COR-L47 (cell line): ENCODE measurements at regions not wholly inside any gene's neighbourhood (a gene's known extent, or its start where the extent isn't known, plus 50 kb on each side); places are given as distances from the start of the nearest gene placed in this dataset.
"Not testable (repeated sequence)": the region's sequence is repeated elsewhere in the genome, so short reads cannot be mapped to it uniquely, and the experiment has no call there.

Source experiments
- DNase-seq: peaks from one replicate; lab custom pipeline; 2025; lab: John Stamatoyannopoulos, UW

DNA sequence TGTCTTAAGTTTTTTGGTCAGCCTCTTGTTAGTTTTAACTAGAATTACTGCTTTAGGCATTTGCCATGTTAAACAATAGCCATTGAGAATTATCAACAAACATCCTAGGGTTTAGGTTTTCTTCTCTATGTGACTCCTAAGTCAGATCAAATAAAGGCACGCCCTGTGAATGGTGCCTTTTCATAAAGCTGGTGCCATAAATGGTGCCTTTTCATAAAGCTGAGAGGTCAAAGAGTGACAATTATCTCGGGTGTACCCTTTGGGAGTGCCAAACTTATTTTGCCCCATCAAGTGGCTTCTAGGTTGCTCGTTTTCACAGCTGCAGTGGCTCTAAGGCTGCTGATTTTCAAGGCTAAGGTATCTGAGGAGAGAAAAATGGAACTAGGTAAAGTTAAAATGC, 391.6 kb downstream of the DMRTA1 start:
- peak; percentile 16 for DNase-seq

DNA sequence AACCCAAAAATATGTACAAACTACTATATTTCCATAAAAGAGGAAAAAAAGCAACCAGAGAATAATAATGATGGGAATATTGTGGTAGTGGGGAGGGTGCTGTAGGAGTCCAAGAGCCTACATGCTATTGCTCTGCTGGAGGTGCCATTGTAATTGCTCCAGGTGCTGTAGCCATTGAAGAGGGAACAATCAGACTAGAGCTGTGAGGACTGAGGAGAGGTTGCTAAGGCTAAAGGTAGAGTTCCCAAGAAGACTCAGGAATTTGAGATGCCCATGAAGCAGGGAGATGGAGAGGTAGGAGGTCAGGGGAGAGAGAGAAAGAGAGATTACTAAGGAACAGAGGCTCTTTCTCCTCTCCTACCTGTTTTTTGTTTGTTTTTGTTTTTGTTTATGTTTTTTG, 394.0 kb downstream of the DMRTA1 start:
- DNase-seq = no peak

DNA sequence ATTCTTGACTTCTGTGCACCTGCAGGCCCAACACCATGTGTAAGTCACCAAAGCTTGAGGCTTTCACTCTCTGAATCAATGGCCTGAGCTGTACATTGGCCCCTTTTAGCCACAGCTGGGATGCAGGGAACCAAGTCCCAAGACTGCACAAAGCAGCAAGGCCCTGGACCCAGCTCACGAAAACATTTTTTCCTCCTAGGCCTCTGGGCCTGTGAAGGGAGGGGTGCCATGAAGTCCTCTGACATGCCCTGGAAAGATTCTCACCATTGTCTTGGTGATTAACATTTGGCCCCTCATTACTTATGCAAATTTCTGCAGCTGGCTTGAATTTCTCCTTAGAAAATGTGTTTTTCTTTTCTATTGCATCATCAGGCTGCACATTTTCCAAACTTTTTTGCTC, 398.6 kb downstream of the DMRTA1 start:
- DNase-seq = not testable (repeated sequence)

DNA sequence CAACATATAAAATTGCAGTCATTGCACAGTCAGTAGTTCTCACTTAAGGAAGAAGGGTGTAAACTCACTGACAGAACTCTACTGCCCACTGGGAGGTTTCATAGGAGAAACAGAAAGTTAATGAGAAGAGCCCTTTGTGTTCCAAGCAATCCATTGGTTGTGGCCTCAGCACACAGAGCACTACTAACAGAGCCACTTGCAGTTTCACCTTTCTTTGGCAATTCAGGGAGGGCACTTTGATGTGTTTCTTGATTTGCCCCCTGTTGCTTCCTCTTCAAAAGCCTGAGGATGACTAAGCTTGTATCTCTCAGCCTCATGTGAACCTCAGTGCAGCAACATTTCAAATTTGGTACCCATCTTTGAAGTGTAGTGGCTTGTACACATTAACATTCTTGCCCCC, 409.4 kb downstream of the DMRTA1 start:
- DNase-seq = no peak

GRCh38 chr9:22857316-22857715, 410.7 kb downstream of the DMRTA1 start:
- no peak for DNase-seq

- no peak for DNase-seq
These were observed 416.5 kb downstream of the DMRTA1 start for GRCh38 chr9:22863106-22863505.

DNA sequence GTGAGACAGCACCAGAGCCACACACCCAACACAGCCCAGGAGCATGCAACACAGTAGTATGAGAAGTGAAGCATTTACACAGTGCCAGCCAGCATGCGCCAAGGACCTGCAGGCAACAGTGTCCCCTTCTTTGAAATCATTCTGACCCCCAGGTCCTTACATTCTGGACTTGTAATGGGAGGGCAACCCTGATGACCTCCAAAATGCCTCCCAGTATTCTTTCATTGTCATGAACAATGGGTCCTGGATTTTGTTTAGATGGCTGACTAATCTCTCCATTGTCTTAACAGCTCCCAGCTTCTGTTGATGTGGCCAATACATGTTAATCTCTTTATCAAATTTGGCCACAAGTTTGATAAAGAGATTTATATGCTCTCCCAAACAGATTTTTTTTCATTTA, 417.1 kb downstream of the DMRTA1 start:
- DNase-seq = no peak

- DNase-seq = no peak
These were observed 446.7 kb downstream of the DMRTA1 start for GRCh38 chr9:22893196-22893843.

DNA sequence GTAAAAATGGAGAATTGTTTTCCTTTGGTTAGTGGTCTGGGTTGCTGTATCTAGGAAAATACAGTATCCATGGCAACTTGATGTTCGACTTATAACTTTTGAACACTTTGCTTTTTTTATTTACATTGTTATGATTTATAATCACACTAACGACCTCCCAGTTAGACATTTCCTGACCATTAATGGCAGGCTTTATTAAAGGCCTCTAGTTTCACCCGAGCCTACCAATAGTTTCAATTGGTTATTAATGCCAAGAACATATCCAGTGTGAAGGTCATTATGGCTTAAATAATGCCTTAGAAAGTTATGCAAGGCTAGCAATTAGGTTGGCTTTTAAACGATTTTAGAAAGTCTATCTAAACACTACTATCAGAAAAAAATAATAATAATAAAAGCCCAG, 452.0 kb downstream of the DMRTA1 start:
- no peak for DNase-seq

DNA sequence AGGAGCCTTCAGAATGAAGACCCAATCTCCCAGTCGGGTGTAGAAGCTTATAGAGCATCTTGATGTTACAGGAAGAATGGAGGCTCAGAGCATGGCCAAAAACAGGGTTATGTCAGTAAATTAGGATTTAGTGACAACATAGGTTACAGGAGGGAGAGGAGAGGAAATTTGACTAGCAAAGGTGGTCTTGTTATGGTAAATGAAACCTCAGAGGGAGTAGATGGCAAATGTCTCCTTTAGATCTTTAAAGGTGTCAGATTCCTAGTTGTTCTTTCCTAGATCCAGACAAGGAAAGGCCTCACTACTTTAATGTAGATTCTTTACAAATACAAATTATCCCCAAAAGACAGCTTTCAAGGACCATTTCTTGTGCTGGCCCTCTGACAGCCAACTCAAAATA, 465.0 kb downstream of the DMRTA1 start:
- no peak for DNase-seq

- DNase-seq = no peak
These were observed 466.4 kb downstream of the DMRTA1 start for GRCh38 chr9:22913026-22913425.

GRCh38 chr9:22913518-22913917, 466.9 kb downstream of the DMRTA1 start:
- no peak for DNase-seq

DNA sequence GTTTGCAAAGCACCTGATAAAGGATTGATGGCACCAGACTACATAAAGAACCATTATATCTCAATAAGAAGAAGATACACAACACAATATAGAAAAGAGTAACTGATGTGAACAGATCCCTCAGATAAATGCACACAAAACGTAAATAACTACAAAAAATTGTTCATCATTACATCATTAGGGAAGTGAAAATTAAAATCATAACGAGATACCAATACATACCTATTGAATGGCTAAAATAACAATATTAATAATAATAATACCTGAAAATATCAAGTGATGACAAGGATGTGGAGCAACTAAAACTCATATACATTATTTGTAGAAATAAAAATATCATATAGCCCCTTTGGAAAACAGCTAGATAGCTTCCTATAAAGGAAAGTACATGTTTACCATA, 469.5 kb downstream of the DMRTA1 start:
- DNase-seq = no peak

GRCh38 chr9:22919423-22919822, 472.8 kb downstream of the DMRTA1 start:
- DNase-seq = no peak

GRCh38 chr9:22921742-22922141, 475.1 kb downstream of the DMRTA1 start:
- peak; percentile 48 for DNase-seq

DNA sequence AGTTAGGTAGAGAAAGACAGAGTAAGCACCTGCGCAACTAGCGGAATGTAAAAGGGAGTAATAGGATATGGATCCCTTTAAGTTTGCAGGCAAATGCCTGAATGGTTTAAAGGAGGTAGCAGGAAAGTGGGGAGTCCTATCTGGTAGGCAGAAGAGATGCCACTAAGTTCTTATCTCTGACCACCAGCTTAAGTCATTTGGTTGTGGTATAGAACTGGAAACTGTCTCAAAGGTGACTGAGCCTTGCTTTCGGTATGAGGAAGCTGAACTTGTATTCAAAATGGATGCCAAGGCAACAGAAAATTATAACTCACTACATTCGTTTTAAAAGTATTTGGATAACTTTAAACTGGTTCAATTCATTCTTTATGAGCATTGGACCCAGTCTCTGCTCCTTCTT, 475.6 kb downstream of the DMRTA1 start:
- DNase-seq = no peak

- no peak for DNase-seq
These were observed 507.9 kb downstream of the DMRTA1 start for GRCh38 chr9:22954550-22954949.

DNA sequence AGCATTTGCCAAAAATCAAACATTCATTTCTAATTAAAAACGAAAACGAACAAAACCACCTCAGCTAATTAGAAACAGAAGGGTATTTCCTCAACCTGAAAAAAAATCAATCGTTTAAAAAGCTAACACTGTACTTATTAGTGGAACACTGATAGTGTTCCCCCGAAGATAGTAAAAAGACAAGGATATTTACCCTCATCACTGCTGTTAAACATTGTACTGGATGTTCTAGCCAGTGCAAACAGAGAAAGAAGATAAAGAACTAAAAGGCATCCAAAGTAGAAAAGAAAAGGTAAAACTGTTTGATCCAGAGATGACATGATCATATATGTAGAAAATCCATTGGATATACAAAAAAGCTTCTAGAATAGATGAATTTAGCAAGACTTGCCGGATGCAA, 508.3 kb downstream of the DMRTA1 start:
- no peak for DNase-seq

GRCh38 chr9:22969350-22969979, 522.8 kb downstream of the DMRTA1 start:
- no peak for DNase-seq

GRCh38 chr9:22970434-22970975, 523.9 kb downstream of the DMRTA1 start:
- no peak for DNase-seq

- no peak for DNase-seq
These were observed 529.3 kb downstream of the DMRTA1 start for GRCh38 chr9:22975951-22976350.

- DNase-seq = no peak
These were observed 529.8 kb downstream of the DMRTA1 start for GRCh38 chr9:22976454-22976853.

GRCh38 chr9:22980429-22980828, 533.8 kb downstream of the DMRTA1 start:
- not testable (repeated sequence) for DNase-seq

- DNase-seq = no peak
These were observed 539.9 kb downstream of the DMRTA1 start for GRCh38 chr9:22986556-22986955.
